Suppressor macrophage treated with lipopolysaccharide for 4 hours (primary cell): ENCODE measurements at regions not wholly inside any gene's neighbourhood (a gene's known extent, or its start where the extent isn't known, plus 50 kb on each side); places are given as distances from the start of the nearest gene placed in this dataset.
A peak's percentile ranks its signal among the peaks of the same experiment; 100 is the strongest.

Source experiments
- DNase-seq: peaks from one replicate; pipeline ENCODE4 v3.0.0-alpha.2; 2020

GRCh38 chr4:152089584-152089983 lies 328.8 kb upstream of the GATB start:
- no peak for DNase-seq

- DNase-seq = no peak
These were observed 326.5 kb upstream of the GATB start for GRCh38 chr4:152087335-152087734.

GRCh38 chr4:152085657-152086056 lies 324.9 kb upstream of the GATB start:
- DNase-seq = no peak

DNA sequence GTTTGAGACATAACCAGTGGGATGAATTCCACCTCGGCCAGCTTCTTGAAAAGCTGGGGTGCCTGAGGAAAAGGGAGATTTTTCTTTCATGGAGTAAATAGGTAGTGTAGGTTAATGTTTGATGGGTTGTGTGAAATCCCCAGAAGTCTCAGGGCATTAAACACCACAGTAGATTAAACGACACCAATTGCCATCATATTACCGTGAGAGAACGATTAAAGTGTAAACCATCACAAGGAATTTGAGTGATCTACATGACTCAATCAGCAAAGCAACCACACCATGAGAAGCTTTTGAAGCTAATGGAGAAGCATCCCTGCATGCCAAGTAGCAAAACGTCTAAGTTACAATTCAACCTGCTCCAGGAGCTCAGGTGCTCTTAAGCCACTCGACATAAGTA lies 322.5 kb upstream of the GATB start:
- no peak for DNase-seq

DNA sequence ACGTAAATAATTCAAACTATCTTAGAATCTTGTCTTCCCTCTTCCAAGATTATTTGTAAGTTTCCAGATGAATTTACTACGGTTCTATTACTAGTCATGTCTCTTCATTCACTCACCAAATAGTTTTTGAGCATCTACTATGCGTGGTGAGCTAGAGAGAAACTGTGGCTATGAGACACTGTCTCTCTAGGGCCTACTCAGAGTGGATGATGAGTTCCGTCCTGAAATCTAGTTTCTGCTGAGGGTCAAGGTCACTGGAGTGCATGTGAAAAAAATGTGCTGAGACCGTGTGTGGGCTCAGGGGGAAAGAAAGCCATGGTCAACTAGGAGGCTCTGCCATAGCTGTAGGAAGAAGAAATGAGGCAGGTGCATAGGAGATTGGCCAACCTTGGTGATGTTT lies 320.2 kb upstream of the GATB start:
- DNase-seq = no peak

DNA sequence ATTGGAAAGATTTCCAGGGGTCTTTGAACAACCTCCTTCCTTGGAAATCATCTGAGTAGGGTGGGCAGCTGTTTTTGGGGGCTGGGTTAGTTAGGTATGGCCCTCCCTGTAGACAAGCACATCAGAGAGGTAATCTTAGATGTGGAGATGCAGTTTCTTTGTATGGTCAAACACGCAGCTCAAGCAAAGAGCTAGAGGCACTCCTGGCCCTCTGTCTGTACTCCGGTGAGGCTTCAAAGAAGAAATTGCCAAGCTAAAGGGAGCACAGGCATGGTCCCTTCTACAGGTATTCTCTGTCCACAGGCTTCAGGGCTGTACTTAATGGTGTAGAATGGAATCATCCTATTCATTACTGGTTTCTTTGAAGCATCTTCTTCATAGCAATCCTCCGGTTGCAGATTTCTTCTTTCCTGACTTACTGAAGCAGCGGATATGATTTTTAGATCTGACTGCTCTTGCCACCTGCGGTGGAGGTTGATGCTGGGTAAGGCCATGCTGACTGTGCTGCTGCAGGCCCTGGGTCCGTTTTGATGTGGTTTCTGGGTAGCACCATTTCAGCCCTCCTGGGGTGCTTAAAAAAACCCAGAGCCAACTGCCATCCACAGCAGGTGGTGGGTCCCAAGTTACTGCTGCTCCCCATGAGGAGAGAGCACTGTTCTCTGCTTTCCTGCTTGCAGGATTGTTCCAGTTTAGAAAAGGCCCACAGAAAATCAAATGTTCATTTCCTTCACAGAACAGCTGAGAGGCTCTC lies 318.9 kb upstream of the GATB start:
- DNase-seq = no peak

DNA sequence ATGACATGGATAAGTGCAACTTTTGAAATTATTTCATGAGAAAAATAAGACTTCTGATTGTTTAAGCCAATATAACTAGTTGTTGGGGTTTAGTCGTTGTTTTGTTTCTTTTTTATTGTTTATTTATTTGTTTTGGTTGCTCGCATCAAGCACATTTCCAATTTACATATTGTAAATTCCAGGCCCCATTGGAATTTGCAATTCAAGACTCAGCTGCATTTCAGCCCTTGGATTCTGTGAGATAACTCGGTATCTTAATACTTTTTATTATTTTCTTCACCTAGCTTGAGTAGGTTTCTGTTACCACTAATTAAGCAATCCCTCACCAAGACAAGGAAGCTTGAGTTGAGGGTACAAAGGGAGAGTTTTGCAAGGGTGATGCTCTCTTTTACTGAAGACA lies 318.3 kb upstream of the GATB start:
- no peak for DNase-seq

GRCh38 chr4:152077582-152077981 lies 316.8 kb upstream of the GATB start:
- no peak for DNase-seq

- DNase-seq = no peak
These were observed 314.6 kb upstream of the GATB start for GRCh38 chr4:152075253-152075928.

- no peak for DNase-seq
These were observed 313.8 kb upstream of the GATB start for GRCh38 chr4:152074573-152074972.

- DNase-seq = no peak
These were observed 313.3 kb upstream of the GATB start for GRCh38 chr4:152074088-152074437.

GRCh38 chr4:152073351-152074087 lies 312.7 kb upstream of the GATB start:
- peak; percentile 44 for DNase-seq

- DNase-seq = no peak
These were observed 312.1 kb upstream of the GATB start for GRCh38 chr4:152072906-152073305.

- no peak for DNase-seq
These were observed 311.2 kb upstream of the GATB start for GRCh38 chr4:152072001-152072485.

DNA sequence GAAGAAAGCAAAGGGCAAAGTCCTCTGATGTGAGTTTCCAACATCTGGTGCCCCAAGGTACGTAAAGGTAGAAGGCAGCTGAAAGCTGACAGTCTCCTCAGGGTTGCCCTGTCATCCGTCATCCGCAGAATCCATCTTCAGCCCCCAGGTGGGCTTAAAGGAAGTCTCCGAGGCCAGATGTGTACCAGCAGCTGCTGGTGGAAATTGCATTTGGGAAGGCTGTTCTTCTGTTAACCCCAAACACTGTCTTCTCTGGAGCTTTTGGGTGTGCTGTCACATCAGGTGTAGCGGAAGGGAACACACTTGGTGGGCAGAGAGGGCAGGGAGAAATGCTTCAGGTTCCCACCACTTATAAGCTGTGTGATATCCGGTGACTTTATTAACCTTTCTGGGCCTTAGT lies 310.0 kb upstream of the GATB start:
- DNase-seq = no peak

- peak; percentile 43 for DNase-seq
These were observed 308.1 kb upstream of the GATB start for GRCh38 chr4:152068866-152069265.

- DNase-seq = no peak
These were observed 304.7 kb upstream of the GATB start for GRCh38 chr4:152065545-152065944.

GRCh38 chr4:152064753-152065152 lies 303.9 kb upstream of the GATB start:
- DNase-seq = no peak

- no peak for DNase-seq
These were observed 303.5 kb upstream of the GATB start for GRCh38 chr4:152064282-152064681.

GRCh38 chr4:152063621-152064240 lies 302.9 kb upstream of the GATB start:
- no peak for DNase-seq

DNA sequence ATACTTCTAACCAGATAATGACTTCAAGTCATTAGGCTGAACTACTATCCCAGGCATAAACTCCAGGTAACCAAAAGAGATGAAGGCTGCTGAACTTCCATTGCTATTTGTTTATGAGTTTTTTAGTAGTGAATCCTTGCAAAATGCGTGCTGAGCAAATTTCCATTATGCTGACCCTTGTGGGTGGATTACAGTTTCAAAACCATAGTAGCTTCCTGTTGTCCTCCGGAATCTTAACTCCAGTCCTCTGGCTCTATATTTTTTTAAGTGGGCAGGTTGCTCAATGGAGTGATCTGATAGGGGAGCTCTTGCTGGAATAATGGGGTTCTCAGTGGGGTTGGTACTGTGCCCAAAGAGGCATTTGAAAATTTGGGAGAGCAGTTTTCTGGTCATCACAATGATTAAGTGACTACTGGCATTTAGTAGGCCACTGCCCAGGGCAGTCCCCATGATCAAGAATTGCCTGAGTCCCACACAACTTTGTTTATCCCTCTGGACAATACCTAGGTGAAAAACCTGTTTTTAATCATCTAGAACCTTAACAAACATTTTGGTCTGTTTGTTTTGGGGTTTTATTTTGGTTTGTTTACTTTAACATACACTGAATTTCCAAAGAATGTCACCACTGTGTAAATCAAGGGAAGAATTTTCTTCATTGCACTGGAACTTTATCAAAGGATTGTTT lies 302.3 kb upstream of the GATB start:
- DNase-seq = peak; percentile 46

- no peak for DNase-seq
These were observed 293.9 kb upstream of the GATB start for GRCh38 chr4:152054731-152055130.
